Type B pancreatic cell (in vitro differentiated cells): ENCODE measurements at regions not wholly inside any gene's neighbourhood (a gene's known extent, or its start where the extent isn't known, plus 50 kb on each side); places are given as distances from the start of the nearest gene placed in this dataset.

Experiments used
- DNase-seq: peaks from one replicate; pipeline ENCODE4 v3.0.0; 2021; ENCODE audit warnings: mixed read lengths; ENCODE audit not compliant: unreplicated experiment; ENCODE audit errors: extremely low spot score
- H3K27ac Mint-ChIP-seq: 2 replicates; pipeline ENCODE4 v1.8.0; 2021; ENCODE audit warnings: mild to moderate bottlenecking, mixed read lengths
- H3K27me3 Mint-ChIP-seq: 2 replicates; pipeline ENCODE4 v1.8.0; 2021; ENCODE audit warnings: mixed read lengths
- H3K36me3 Mint-ChIP-seq: 2 replicates; pipeline ENCODE4 v1.8.0; 2021; ENCODE audit warnings: mixed read lengths
- H3K4me1 Mint-ChIP-seq: one replicate; pipeline ENCODE4 v1.8.0; 2021; ENCODE audit warnings: mixed read lengths; ENCODE audit not compliant: unreplicated experiment
- H3K4me3 Mint-ChIP-seq: 2 replicates; pipeline ENCODE4 v1.8.0; 2021; ENCODE audit warnings: mild to moderate bottlenecking, mixed read lengths
- H3K9me3 Mint-ChIP-seq: 2 replicates; pipeline ENCODE4 v1.8.0; 2021; ENCODE audit warnings: mixed read lengths
- TF ChIP-seq, protein P1 (sequence below): fragments of 200-600 bp; sonication (generic); conservative IDR thresholded peaks from 2 replicates; pipeline ENCODE4 v1.5.0; 2021; ENCODE audit warnings: antibody characterized with exemption, mild to moderate bottlenecking

DNA sequence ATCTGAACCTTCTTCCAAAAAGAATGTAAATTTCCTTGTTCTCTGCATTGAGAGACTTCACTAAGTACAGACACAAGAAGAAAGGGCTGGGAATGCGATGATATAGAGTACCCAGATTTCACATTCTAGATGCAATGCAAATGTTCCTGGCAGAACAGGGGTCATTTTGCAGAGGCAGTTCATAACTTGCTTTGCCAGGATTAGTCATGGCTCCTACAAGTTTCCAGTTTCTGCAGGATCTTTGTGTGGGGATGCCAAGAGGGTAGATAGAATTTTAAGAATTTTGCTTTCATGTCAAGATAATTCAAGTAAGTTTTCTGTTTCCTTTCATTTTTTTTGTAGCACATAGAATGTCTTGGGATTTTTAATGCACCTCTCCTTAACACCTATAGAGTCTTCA is 181.2 kb downstream of the FGF9 start:
- Mint-ChIP-seq H3K36me3 (no peaks in the 10 kb centered on the region), H3K27me3 (no peaks in the 10 kb centered on the region), H3K27ac (no peak overlapping the region), H3K4me1 (no peaks in the 10 kb centered on the region), H3K4me3 (no peak overlapping the region), H3K9me3 (peaks cover 2% of the 10 kb centered on the region)
- TF ChIP-seq, protein P1, sequence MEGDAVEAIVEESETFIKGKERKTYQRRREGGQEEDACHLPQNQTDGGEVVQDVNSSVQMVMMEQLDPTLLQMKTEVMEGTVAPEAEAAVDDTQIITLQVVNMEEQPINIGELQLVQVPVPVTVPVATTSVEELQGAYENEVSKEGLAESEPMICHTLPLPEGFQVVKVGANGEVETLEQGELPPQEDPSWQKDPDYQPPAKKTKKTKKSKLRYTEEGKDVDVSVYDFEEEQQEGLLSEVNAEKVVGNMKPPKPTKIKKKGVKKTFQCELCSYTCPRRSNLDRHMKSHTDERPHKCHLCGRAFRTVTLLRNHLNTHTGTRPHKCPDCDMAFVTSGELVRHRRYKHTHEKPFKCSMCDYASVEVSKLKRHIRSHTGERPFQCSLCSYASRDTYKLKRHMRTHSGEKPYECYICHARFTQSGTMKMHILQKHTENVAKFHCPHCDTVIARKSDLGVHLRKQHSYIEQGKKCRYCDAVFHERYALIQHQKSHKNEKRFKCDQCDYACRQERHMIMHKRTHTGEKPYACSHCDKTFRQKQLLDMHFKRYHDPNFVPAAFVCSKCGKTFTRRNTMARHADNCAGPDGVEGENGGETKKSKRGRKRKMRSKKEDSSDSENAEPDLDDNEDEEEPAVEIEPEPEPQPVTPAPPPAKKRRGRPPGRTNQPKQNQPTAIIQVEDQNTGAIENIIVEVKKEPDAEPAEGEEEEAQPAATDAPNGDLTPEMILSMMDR = no peak
- DNase-seq = no peak

DNA sequence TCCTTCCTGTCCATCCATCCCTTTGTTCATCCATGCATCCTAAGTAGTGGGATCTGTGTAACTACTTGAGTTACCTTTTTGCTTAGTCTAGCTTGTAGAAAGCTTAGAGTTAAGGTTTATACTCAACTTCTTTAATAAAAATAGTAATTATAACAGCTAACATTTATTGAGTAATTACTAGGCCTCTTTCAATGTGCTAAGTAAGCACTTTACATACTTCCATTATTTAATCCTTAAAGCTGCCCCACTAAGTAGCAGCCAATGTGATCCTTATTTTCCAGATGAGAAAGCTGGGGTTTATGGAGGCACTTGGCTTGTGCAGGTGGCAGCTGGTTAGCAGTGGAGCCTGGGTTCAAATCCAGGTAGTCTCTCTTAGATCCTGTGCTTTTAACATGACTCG is 182.9 kb downstream of the FGF9 start:
- H3K36me3 Mint-ChIP-seq = no peaks in the 10 kb centered on the region
- no peaks in the 10 kb centered on the region for H3K27me3 Mint-ChIP-seq
- no peak for DNase-seq
- H3K27ac Mint-ChIP-seq = no peak overlapping the region
- TF ChIP-seq, protein P1 = no peak
- H3K9me3 Mint-ChIP-seq = no peaks in the 10 kb centered on the region
- H3K4me3 Mint-ChIP-seq = no peak overlapping the region
- no peaks in the 10 kb centered on the region for H3K4me1 Mint-ChIP-seq

DNA sequence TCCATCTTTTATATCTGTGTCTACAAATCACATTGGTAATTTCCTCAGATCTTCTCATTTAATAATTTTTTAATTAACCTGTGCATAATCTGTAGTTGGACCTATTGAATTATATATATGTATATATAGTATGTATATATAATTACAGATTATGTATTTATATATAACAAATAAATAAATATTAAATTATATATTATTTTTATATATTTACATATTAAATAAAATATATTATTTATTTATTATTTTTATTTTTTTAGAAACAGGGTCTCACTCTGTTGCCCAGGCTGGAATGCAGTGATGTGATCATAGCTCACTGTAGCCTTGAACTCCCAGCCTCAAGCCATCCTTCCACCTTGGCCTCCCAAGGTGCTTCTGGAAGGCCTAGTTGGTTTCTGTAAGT is 197.9 kb downstream of the FGF9 start:
- H3K27ac Mint-ChIP-seq = no peak overlapping the region
- no peaks in the 10 kb centered on the region for H3K36me3 Mint-ChIP-seq
- TF ChIP-seq, protein P1 = no peak

DNA sequence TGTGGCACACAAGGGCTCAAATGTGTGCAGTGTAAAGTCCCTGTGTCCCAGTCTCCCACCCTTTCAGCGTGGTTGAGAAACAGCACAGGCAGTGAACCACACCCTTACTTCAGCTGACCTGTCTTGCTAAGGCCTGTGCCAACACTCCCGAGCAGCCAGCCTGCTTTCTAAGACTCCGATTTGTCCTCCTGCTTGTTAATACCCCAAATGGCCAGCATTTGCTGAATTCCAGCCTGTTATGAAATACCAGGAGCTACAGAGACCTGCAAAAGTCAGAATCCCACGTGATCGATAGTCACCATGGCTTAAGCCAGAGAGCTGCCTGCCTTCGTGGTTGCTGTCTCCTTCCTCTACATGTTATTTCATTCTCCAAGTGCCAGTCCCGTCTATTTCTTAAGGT is 200.5 kb downstream of the FGF9 start:
- Mint-ChIP-seq H3K4me3 (no peak overlapping the region), H3K27ac (no peak overlapping the region), H3K27me3 (no peaks in the 10 kb centered on the region), H3K4me1 (no peaks in the 10 kb centered on the region), H3K9me3 (no peaks in the 10 kb centered on the region), H3K36me3 (no peaks in the 10 kb centered on the region)
- no peak for DNase-seq
- TF ChIP-seq, protein P1 = no peak

More for the DNA sequence above, 197.9 kb downstream of the FGF9 start:
- peaks cover 5% of the 10 kb centered on the region for H3K9me3 Mint-ChIP-seq
- H3K27me3 Mint-ChIP-seq = no peaks in the 10 kb centered on the region
- H3K4me1 Mint-ChIP-seq = no peaks in the 10 kb centered on the region
- H3K4me3 Mint-ChIP-seq = no peak overlapping the region
- DNase-seq = no peak

DNA sequence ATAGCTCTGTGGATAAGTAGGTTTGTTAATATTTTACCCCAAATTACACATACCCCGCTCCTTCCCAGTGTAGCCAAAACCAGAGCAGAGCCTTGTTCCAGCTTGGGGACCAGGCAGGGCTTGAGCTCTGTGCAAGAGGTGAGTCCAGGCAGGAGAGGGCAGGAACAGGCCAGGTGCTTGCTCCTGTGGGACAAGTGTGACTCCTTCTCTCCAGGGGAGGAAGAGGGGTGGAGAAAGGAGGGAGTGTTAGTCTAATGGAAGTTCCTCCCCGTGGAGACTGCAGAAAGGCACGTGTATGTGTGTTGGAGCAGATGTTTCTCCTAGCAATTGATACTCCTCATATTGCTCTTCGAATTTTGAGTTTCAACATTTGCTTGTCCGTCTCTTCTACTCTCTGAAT is 201.0 kb downstream of the FGF9 start:
- no peak overlapping the region for H3K27ac Mint-ChIP-seq
- no peaks in the 10 kb centered on the region for H3K4me1 Mint-ChIP-seq
- no peaks in the 10 kb centered on the region for H3K27me3 Mint-ChIP-seq
- H3K4me3 Mint-ChIP-seq = no peak overlapping the region
- TF ChIP-seq, protein P1 = no peak
- no peaks in the 10 kb centered on the region for H3K9me3 Mint-ChIP-seq
- H3K36me3 Mint-ChIP-seq = no peaks in the 10 kb centered on the region
- DNase-seq = no peak

DNA sequence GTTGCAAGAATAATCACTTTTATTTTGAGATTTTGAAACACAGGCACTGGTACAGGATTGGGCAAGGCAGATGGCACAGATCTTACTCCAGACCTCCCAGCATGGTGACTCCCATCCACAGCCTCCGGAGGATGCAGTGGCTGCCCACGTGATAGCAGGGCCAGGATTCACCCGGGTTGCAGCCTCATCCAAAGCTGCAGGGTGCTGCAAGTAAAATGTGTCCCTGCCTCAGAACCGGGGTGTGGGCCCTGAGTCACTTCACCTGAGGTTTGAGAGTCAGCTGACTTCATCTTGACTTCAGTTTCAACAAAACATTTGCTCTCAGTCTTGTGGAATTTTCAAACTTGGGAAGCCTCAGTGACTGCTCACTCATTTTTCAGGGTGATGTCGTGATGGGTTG is 201.9 kb downstream of the FGF9 start:
- Mint-ChIP-seq H3K4me1 (no peaks in the 10 kb centered on the region), H3K27me3 (no peaks in the 10 kb centered on the region), H3K27ac (no peak overlapping the region), H3K9me3 (no peaks in the 10 kb centered on the region), H3K36me3 (no peaks in the 10 kb centered on the region), H3K4me3 (no peak overlapping the region)
- DNase-seq = no peak
- TF ChIP-seq, protein P1 = no peak
